Astrocyte of the spinal cord (primary cell): ENCODE measurements at regions not wholly inside any gene's neighbourhood (a gene's known extent, or its start where the extent isn't known, plus 50 kb on each side); places are given as distances from the start of the nearest gene placed in this dataset.

Source experiments
- DNase-seq: peaks from one replicate; pipeline ENCODE4 v3.0.0; 2011; ENCODE audit warnings: low read depth, low spot score
- H3K4me3 ChIP-seq: 2 replicates; pipeline ENCODE4 v1.5.1; 2011; ENCODE audit warnings: low read depth, mild to moderate bottlenecking, low read length, moderate library complexity
- CTCF ChIP-seq: IDR thresholded peaks from 2 replicates; pipeline ENCODE4 v1.5.1; 2012; ENCODE audit warnings: low read depth, mild to moderate bottlenecking, low read length, inconsistent platforms
- in situ Hi-C: cut with HindIII; loops from 2 replicates; pipeline ENCODE4 v1.10.0; 2017; ENCODE audit warnings: low sequenced_read_pairs

GRCh38 chr4:152155070-152155469, 380.8 kb downstream of the FBXW7 start:
- no peak for TF ChIP-seq CTCF
- H3K4me3 ChIP-seq: no peak overlapping the region
- in situ Hi-C loops: no loop called here
- DNase-seq: no peak

GRCh38 chr4:152154433-152154832, 381.5 kb downstream of the FBXW7 start:
- no peak for DNase-seq
- no peak for TF ChIP-seq CTCF
- in situ Hi-C loops: no loop called here
- no peak overlapping the region for H3K4me3 ChIP-seq

GRCh38 chr4:152153476-152154270, 382.2 kb downstream of the FBXW7 start:
- no peak for TF ChIP-seq CTCF
- DNase-seq: no peak
- H3K4me3 ChIP-seq: no peak overlapping the region
- in situ Hi-C loops: no loop called here

GRCh38 chr4:152150214-152150613, 385.7 kb downstream of the FBXW7 start:
- no peak for TF ChIP-seq CTCF
- in situ Hi-C loops: no loop called here
- H3K4me3 ChIP-seq: no peak overlapping the region
- DNase-seq: no peak

GRCh38 chr4:152149745-152150144, 386.1 kb downstream of the FBXW7 start:
- no peak overlapping the region for H3K4me3 ChIP-seq
- no peak for TF ChIP-seq CTCF
- in situ Hi-C loops: no loop called here
- no peak for DNase-seq

- no peak for TF ChIP-seq CTCF
- no peak for DNase-seq
- H3K4me3 ChIP-seq: no peak overlapping the region
- in situ Hi-C loops: no loop called here
These were observed 387.2 kb upstream of the GATB start for GRCh38 chr4:152148057-152148456.
